ENCODE measurements at regions not wholly inside any gene's neighbourhood (a gene's known extent, or its start where the extent isn't known, plus 50 kb on each side); places are given as distances from the start of the nearest gene placed in this dataset.

- no peak for TF ChIP-seq ZNF773 (CRISPR knock-in tag; IDR thresholded peaks at IDR 0.05; ENCODE audit: borderline replicate concordance)
- peak; percentile 87 for TF ChIP-seq ARNTL (CRISPR knock-in tag; IDR thresholded peaks at IDR 0.05)
- no peak for TF ChIP-seq CENPX (CRISPR knock-in tag; IDR thresholded peaks at IDR 0.05)
- TF ChIP-seq, protein P1, sequence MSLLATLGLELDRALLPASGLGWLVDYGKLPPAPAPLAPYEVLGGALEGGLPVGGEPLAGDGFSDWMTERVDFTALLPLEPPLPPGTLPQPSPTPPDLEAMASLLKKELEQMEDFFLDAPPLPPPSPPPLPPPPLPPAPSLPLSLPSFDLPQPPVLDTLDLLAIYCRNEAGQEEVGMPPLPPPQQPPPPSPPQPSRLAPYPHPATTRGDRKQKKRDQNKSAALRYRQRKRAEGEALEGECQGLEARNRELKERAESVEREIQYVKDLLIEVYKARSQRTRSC (CRISPR knock-in tag; IDR thresholded peaks at IDR 0.05; ENCODE audit: low read depth) = no peak
- TF ChIP-seq USF2 (IDR thresholded peaks at IDR 0.05; ENCODE audit: low read depth, low read length) = no peak
- peak; percentile 84; the same call in 1 of the 2 replicates for TF ChIP-seq USF2 (CRISPR knock-in tag; IDR thresholded peaks at IDR 0.05; ENCODE audit: borderline replicate concordance)
- TF ChIP-seq ZNF251 (CRISPR knock-in tag; IDR thresholded peaks at IDR 0.05) = no peak
- TF ChIP-seq CHD2 (IDR thresholded peaks at IDR 0.05; ENCODE audit: low read depth, low read length) = no peak
- no peak for TF ChIP-seq ZNF362 (CRISPR knock-in tag; IDR thresholded peaks at IDR 0.05; ENCODE audit: borderline replicate concordance)
- TF ChIP-seq ZNF441 (CRISPR knock-in tag; IDR thresholded peaks at IDR 0.05; ENCODE audit: borderline replicate concordance) = peak; percentile 26; the same call in 1 of the 2 replicates
- TF ChIP-seq ZC3H13 (CRISPR knock-in tag; IDR thresholded peaks at IDR 0.05) = no peak
- 0 out of 4 replicates have a peak, but pooled peaks of 1 of the 2 experiments have one; percentile 36 for TF ChIP-seq HMGXB4 (CRISPR knock-in tag; IDR thresholded peaks at IDR 0.05; ENCODE audit: borderline replicate concordance in 1 of 2, low read depth in 1 of 2)
- no peak for TF ChIP-seq ZNF543 (CRISPR knock-in tag; IDR thresholded peaks at IDR 0.05)
- peak; percentile 27 for TF ChIP-seq STAG1 (CRISPR knock-in tag; IDR thresholded peaks at IDR 0.05)
- 0 out of 2 replicates have a peak, but pooled peaks have one; percentile 23 for TF ChIP-seq SNAPC5 (CRISPR knock-in tag; IDR thresholded peaks at IDR 0.05; ENCODE audit: borderline replicate concordance)
- no peak for TF ChIP-seq HMGA1 (CRISPR knock-in tag; conservative IDR thresholded peaks at IDR 0.05)
- TF ChIP-seq RCOR2 (CRISPR knock-in tag; IDR thresholded peaks at IDR 0.05) = peak; percentile 85
- TF ChIP-seq EEA1 (CRISPR knock-in tag; IDR thresholded peaks at IDR 0.05; ENCODE audit: borderline replicate concordance) = no peak
- TF ChIP-seq KLF6 (CRISPR knock-in tag; IDR thresholded peaks at IDR 0.05) = 0 out of 2 replicates have a peak, but pooled peaks have one; percentile 12
- peak; percentile 87 for TF ChIP-seq NCOA2 (CRISPR knock-in tag; IDR thresholded peaks at IDR 0.05)
- TF ChIP-seq CSRNP2 (CRISPR knock-in tag; conservative IDR thresholded peaks at IDR 0.05; ENCODE audit: low read depth) = no peak
Observed at GRCh38 chr6:11358904-11359830, 126.7 kb upstream of the NEDD9 start (continued).

All from HepG2 (cell line).